ENCODE measurements at regions not wholly inside any gene's neighbourhood (a gene's known extent, or its start where the extent isn't known, plus 50 kb on each side); places are given as distances from the start of the nearest gene placed in this dataset.

GRCh38 chr1:95415146-95415545, 181.1 kb downstream of the RWDD3 start:
- Histone ChIP-seq H3K9ac (ENCODE audit: insufficient read depth, low read length, poor library complexity, severe bottlenecking) (no peak overlapping the region), H4K20me1 (ENCODE audit: insufficient read depth, low read length) (no peaks in the 10 kb centered on the region), H3K4me1 (ENCODE audit: control insufficient read depth in 1 of 2, insufficient read depth in 2 of 2, low read length in 2 of 2) (no peaks in the 10 kb centered on the region), H3K79me2 (ENCODE audit: insufficient read depth, low read length) (no peaks in the 10 kb centered on the region), H3K27me3 (ENCODE audit: control insufficient read depth in 2 of 2, insufficient read depth in 2 of 2, low read length in 2 of 2) (no peaks in the 10 kb centered on the region), H3K4me2 (replicated peaks; ENCODE audit: extremely low read depth, low read length, poor library complexity, severe bottlenecking) (no peak overlapping the region), H2AFZ (ENCODE audit: insufficient read depth, low read depth, low read length, poor library complexity, severe bottlenecking) (no peak overlapping the region), H3K9me3 (replicated peaks in 1 of 2; ENCODE audit: control insufficient read depth in 1 of 2, insufficient read depth in 1 of 2, low read length in 2 of 2) (peaks cover 3% of the 10 kb centered on the region in 2 donors), H3K27ac (ENCODE audit: low read depth in 1 of 2, low read length in 2 of 2) (no peak overlapping the region), H3K36me3 (replicated peaks in 1 of 2; ENCODE audit: control insufficient read depth in 1 of 2, insufficient read depth in 2 of 2, low read length in 2 of 2) (no peaks in the 10 kb centered on the region), H3K4me3 (replicated peaks in 1 of 3; ENCODE audit: low read depth in 2 of 3, low read length in 3 of 3) (no peak overlapping the region)
- H3K36me3 Mint-ChIP-seq: no peaks in the 10 kb centered on the region
- intact Hi-C loops (cut with micrococcal nuclease): no loop called here
- no peak overlapping the region for H3K27ac Mint-ChIP-seq
- H3K4me3 Mint-ChIP-seq: no peak overlapping the region
- H3K27me3 Mint-ChIP-seq (ENCODE audit: low read depth in 3 of 3): peaks cover 0 to 2% (median 0%) of the 10 kb centered on the region in 3 donors
- no peak for TF ChIP-seq CTCF (IDR thresholded peaks at IDR 0.05)
- no peak for DNase-seq
- H3K9me3 Mint-ChIP-seq: peaks cover 0 to 8% (median 2%) of the 10 kb centered on the region in 7 donors
- no peaks in the 10 kb centered on the region for H3K4me1 Mint-ChIP-seq

- Histone ChIP-seq H3K79me2 (ENCODE audit: insufficient read depth, low read length) (no peaks in the 10 kb centered on the region), H3K4me3 (replicated peaks in 1 of 3; ENCODE audit: low read depth in 2 of 3, low read length in 3 of 3) (no peak overlapping the region), H3K9ac (ENCODE audit: insufficient read depth, low read length, poor library complexity, severe bottlenecking) (no peak overlapping the region), H3K4me1 (ENCODE audit: control insufficient read depth in 1 of 2, insufficient read depth in 2 of 2, low read length in 2 of 2) (no peaks in the 10 kb centered on the region), H2AFZ (ENCODE audit: insufficient read depth, low read depth, low read length, poor library complexity, severe bottlenecking) (no peak overlapping the region), H4K20me1 (ENCODE audit: insufficient read depth, low read length) (no peaks in the 10 kb centered on the region), H3K9me3 (replicated peaks in 1 of 2; ENCODE audit: control insufficient read depth in 1 of 2, insufficient read depth in 1 of 2, low read length in 2 of 2) (peaks cover 0 to 15% of the 10 kb centered on the region in 2 donors), H3K27ac (ENCODE audit: low read depth in 1 of 2, low read length in 2 of 2) (no peak overlapping the region), H3K36me3 (replicated peaks in 1 of 2; ENCODE audit: control insufficient read depth in 1 of 2, insufficient read depth in 2 of 2, low read length in 2 of 2) (no peaks in the 10 kb centered on the region), H3K4me2 (replicated peaks; ENCODE audit: extremely low read depth, low read length, poor library complexity, severe bottlenecking) (no peak overlapping the region), H3K27me3 (ENCODE audit: control insufficient read depth in 2 of 2, insufficient read depth in 2 of 2, low read length in 2 of 2) (no peaks in the 10 kb centered on the region)
- no peak overlapping the region for H3K27ac Mint-ChIP-seq
- no CpG with 5 or more reads among the region's 1 CpG for WGBS (ENCODE audit: insufficient coverage)
- no peak for TF ChIP-seq CTCF (IDR thresholded peaks at IDR 0.05)
- no peaks in the 10 kb centered on the region for H3K27me3 Mint-ChIP-seq (ENCODE audit: low read depth in 3 of 3)
- no peaks in the 10 kb centered on the region for H3K4me1 Mint-ChIP-seq
- intact Hi-C loops (cut with micrococcal nuclease): no loop called here
- H3K4me3 Mint-ChIP-seq: no peak overlapping the region
- no peaks in the 10 kb centered on the region for H3K36me3 Mint-ChIP-seq
- DNase-seq: no peak
- H3K9me3 Mint-ChIP-seq: peaks cover 0 to 18% (median 9%) of the 10 kb centered on the region in 7 donors
Measured at GRCh38 chr1:95426772-95427171, 192.8 kb downstream of the RWDD3 start.

All from CD14-positive monocyte (primary cell).